Peyer's patch (tissue), 4 donors: ENCODE measurements at regions not wholly inside any gene's neighbourhood (a gene's known extent, or its start where the extent isn't known, plus 50 kb on each side); places are given as distances from the start of the nearest gene placed in this dataset.

Experiments
- DNase-seq, 3 donors: peaks; one replicate each; pipeline ENCODE4 v3.0.0-alpha.2; 2017 to 2019
- H3K27ac ChIP-seq, 4 donors: fragments of 200-600 bp; sonication (generic); one replicate each; pipeline ENCODE4 v1.5.1; 2016 to 2019
- H3K27me3 ChIP-seq, 2 donors: fragments of 200-600 bp; sonication (generic); one replicate each; pipeline ENCODE4 v1.5.1; 2019
- H3K36me3 ChIP-seq, 3 donors: fragments of 200-600 bp; sonication (generic); one replicate each; pipeline ENCODE4 v1.5.1; 2016 to 2019
- H3K4me1 ChIP-seq, 4 donors: fragments of 200-600 bp; sonication (generic); one replicate each; pipeline ENCODE4 v1.5.1; 2016 to 2019
- H3K4me3 ChIP-seq, 4 donors: fragments of 200-600 bp; sonication (generic); 1 replicate in 3 of 4; 2 replicates in 1 of 4; pipeline ENCODE4 v1.5.1; 2016 to 2019; ENCODE audit warnings: mild to moderate bottlenecking in 1 of 4
- H3K9me3 ChIP-seq, 4 donors: fragments of 200-600 bp; sonication (generic); one replicate each; pipeline ENCODE4 v1.5.1; 2016 to 2019; ENCODE audit warnings: mild to moderate bottlenecking in 1 of 4
- CTCF ChIP-seq, 6 experiments: fragments of 450-650 bp in 4 of 6; fragments of 200-600 bp in 2 of 6; sonication (generic) in 1 of 6; IDR thresholded peaks; one replicate each; pipeline ENCODE4 v1.5.1; 2017 to 2019; ENCODE audit warnings: antibody characterized with exemption in 6 of 6, mild to moderate bottlenecking in 3 of 6, moderate library complexity in 1 of 6
- POLR2A ChIP-seq, 2 donors: fragments of 450-650 bp; IDR thresholded peaks; one replicate each; pipeline ENCODE4 v1.5.1; 2017; ENCODE audit warnings: antibody characterized with exemption in 2 of 2, mild to moderate bottlenecking in 2 of 2, moderate library complexity in 2 of 2

- H3K4me1 ChIP-seq, result no peaks in the 10 kb centered on the region
- TF ChIP-seq POLR2A (IDR thresholded peaks at IDR 0.05), result no peak
- TF ChIP-seq CTCF (IDR thresholded peaks at IDR 0.05), result no peak
- H3K9me3 ChIP-seq, result no peaks in the 10 kb centered on the region
- no peak overlapping the region for H3K27ac ChIP-seq
- no peak for DNase-seq
- H3K36me3 ChIP-seq, result no peaks in the 10 kb centered on the region
- H3K4me3 ChIP-seq, result no peak overlapping the region
- no peaks in the 10 kb centered on the region for H3K27me3 ChIP-seq
Measured at GRCh38 chr12:28891126-28891525, 258.0 kb upstream of the FAR2 start.

GRCh38 chr12:28893365-28893764, 255.7 kb upstream of the FAR2 start:
- no peaks in the 10 kb centered on the region for H3K4me1 ChIP-seq
- no peaks in the 10 kb centered on the region for H3K27me3 ChIP-seq
- no peak for TF ChIP-seq POLR2A (IDR thresholded peaks at IDR 0.05)
- TF ChIP-seq CTCF (IDR thresholded peaks at IDR 0.05), result no peak
- H3K27ac ChIP-seq, result no peak overlapping the region
- H3K36me3 ChIP-seq, result no peaks in the 10 kb centered on the region
- H3K4me3 ChIP-seq, result no peak overlapping the region
- no peaks in the 10 kb centered on the region for H3K9me3 ChIP-seq
- DNase-seq, result no peak

GRCh38 chr12:28893856-28894255, 255.2 kb upstream of the FAR2 start:
- Histone ChIP-seq H3K4me1 (no peaks in the 10 kb centered on the region), H3K27ac (no peak overlapping the region), H3K27me3 (no peaks in the 10 kb centered on the region), H3K9me3 (no peaks in the 10 kb centered on the region), H3K4me3 (no peak overlapping the region), H3K36me3 (no peaks in the 10 kb centered on the region)
- no peak for TF ChIP-seq POLR2A (IDR thresholded peaks at IDR 0.05)
- TF ChIP-seq CTCF (IDR thresholded peaks at IDR 0.05), result no peak
- DNase-seq, result no peak

GRCh38 chr12:28896421-28896820, 252.7 kb upstream of the FAR2 start:
- no peak for TF ChIP-seq POLR2A (IDR thresholded peaks at IDR 0.05)
- Histone ChIP-seq H3K9me3 (no peaks in the 10 kb centered on the region), H3K4me1 (no peaks in the 10 kb centered on the region), H3K36me3 (no peaks in the 10 kb centered on the region), H3K27me3 (no peaks in the 10 kb centered on the region), H3K4me3 (no peak overlapping the region), H3K27ac (no peak overlapping the region)
- no peak for DNase-seq

- Histone ChIP-seq H3K36me3 (no peaks in the 10 kb centered on the region), H3K27me3 (no peaks in the 10 kb centered on the region), H3K4me1 (no peaks in the 10 kb centered on the region), H3K27ac (no peak overlapping the region), H3K9me3 (no peaks in the 10 kb centered on the region), H3K4me3 (no peak overlapping the region)
- no peak for TF ChIP-seq CTCF (IDR thresholded peaks at IDR 0.05)
- no peak for TF ChIP-seq POLR2A (IDR thresholded peaks at IDR 0.05)
- no peak for DNase-seq
Measured at GRCh38 chr12:28898038-28898437, 251.0 kb upstream of the FAR2 start.

GRCh38 chr12:28899951-28900350, 249.1 kb upstream of the FAR2 start:
- Histone ChIP-seq H3K9me3 (no peaks in the 10 kb centered on the region), H3K27ac (no peak overlapping the region), H3K4me1 (no peaks in the 10 kb centered on the region), H3K4me3 (no peak overlapping the region), H3K36me3 (no peaks in the 10 kb centered on the region), H3K27me3 (no peaks in the 10 kb centered on the region)
- no peak for TF ChIP-seq POLR2A (IDR thresholded peaks at IDR 0.05)
- no peak for TF ChIP-seq CTCF (IDR thresholded peaks at IDR 0.05)
- no peak for DNase-seq
